Loucy (cell line): ENCODE measurements at regions not wholly inside any gene's neighbourhood (a gene's known extent, or its start where the extent isn't known, plus 50 kb on each side); places are given as distances from the start of the nearest gene placed in this dataset.

Source experiments
- H2AFZ ChIP-seq: fragments of 200-600 bp; sonication (generic); 2 replicates; pipeline ENCODE4 v1.6.0; 2016; ENCODE audit warnings: antibody characterized with exemption, mild to moderate bottlenecking, low read length, moderate library complexity
- H3F3A ChIP-seq: fragments of 200-600 bp; 2 replicates; pipeline ENCODE4 v1.6.0; 2016; ENCODE audit warnings: antibody characterized with exemption, low read depth, mild to moderate bottlenecking
- H3K27me3 ChIP-seq: fragments of 200-600 bp; sonication (generic); 2 replicates; pipeline ENCODE4 v1.6.1; 2014; ENCODE audit warnings: low read length, mild to moderate bottlenecking; ENCODE audit not compliant: insufficient read depth, poor library complexity, severe bottlenecking
- H3K36me3 ChIP-seq: fragments of 200-600 bp; sonication (generic); 2 replicates; pipeline ENCODE4 v1.6.1; 2016; ENCODE audit warnings: low read length; ENCODE audit not compliant: insufficient read depth
- H3K4me1 ChIP-seq: fragments of 200-600 bp; sonication (generic); 2 replicates; pipeline ENCODE4 v1.5.1; 2014; ENCODE audit warnings: low read length, mild to moderate bottlenecking; ENCODE audit not compliant: insufficient read depth, poor library complexity, severe bottlenecking
- H3K4me2 ChIP-seq: fragments of 200-600 bp; sonication (generic); 2 replicates; pipeline ENCODE4 v1.6.0; 2014; ENCODE audit warnings: antibody characterized with exemption, low read length, low read depth, mild to moderate bottlenecking; ENCODE audit not compliant: poor library complexity, severe bottlenecking
- H3K4me3 ChIP-seq: fragments of 200-600 bp; sonication (generic); 2 replicates; pipeline ENCODE4 v1.5.1; 2014; ENCODE audit warnings: low read length, mild to moderate bottlenecking, mixed read lengths; ENCODE audit not compliant: poor library complexity, severe bottlenecking
- H3K79me2 ChIP-seq: fragments of 200-600 bp; sonication (generic); 2 replicates; pipeline ENCODE4 v1.6.1; 2014; ENCODE audit warnings: low read length; ENCODE audit not compliant: insufficient read depth
- H3K9ac ChIP-seq: fragments of 200-600 bp; sonication (generic); 2 replicates; pipeline ENCODE4 v1.6.0; 2014; ENCODE audit warnings: mild to moderate bottlenecking, low read depth, low read length, moderate library complexity; ENCODE audit not compliant: poor library complexity, severe bottlenecking
- H3K9me2 ChIP-seq: fragments of 200-600 bp; sonication (generic); replicated peaks from 2 replicates; pipeline ENCODE4 v1.6.1; 2016; ENCODE audit warnings: low read depth, low read length, mixed read lengths
- H3K9me3 ChIP-seq: fragments of 200-600 bp; sonication (generic); 2 replicates; pipeline ENCODE4 v1.6.1; 2014; ENCODE audit warnings: mild to moderate bottlenecking, antibody characterized with exemption, low read length, low read depth; ENCODE audit not compliant: insufficient read depth
- H4K20me1 ChIP-seq: fragments of 200-600 bp; sonication (generic); 2 replicates; pipeline ENCODE4 v1.6.0; 2014; ENCODE audit warnings: antibody characterized with exemption, low read length, mild to moderate bottlenecking; ENCODE audit not compliant: insufficient read depth, poor library complexity, severe bottlenecking
- CTCF ChIP-seq: fragments of 200-600 bp; sonication (generic); conservative IDR thresholded peaks from 2 replicates; pipeline ENCODE4 v1.5.1; 2014; ENCODE audit warnings: mild to moderate bottlenecking, antibody characterized with exemption, low read length
- EZH2phosphoT487 ChIP-seq: fragments of 200-600 bp; IDR thresholded peaks from 2 replicates; pipeline ENCODE4 v1.6.1; 2018; ENCODE audit warnings: antibody characterized with exemption, mild to moderate bottlenecking, moderate library complexity, borderline replicate concordance

DNA sequence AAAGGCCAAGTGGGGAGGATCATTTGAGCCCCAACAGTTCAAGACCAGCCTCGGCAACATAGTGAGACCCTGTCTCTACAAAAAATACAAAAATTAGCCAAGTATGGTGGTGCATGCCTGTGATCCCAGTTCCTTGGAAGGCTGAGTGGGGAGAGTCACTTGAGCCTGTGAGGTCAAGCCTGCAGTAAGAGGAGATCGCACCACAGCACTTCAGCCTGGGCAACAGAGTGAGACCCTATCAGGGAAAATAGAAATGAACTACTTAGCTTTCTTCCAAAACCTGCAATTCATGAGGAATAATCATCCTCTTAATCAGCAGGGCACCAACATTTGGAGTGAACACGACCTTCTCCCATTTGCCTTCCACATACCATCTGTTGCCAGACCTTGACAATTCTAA is 96.1 kb downstream of the OR2K2 start:
- Histone ChIP-seq H3K27me3 (no peaks in the 10 kb centered on the region), H3K4me3 (no peak overlapping the region)

DNA sequence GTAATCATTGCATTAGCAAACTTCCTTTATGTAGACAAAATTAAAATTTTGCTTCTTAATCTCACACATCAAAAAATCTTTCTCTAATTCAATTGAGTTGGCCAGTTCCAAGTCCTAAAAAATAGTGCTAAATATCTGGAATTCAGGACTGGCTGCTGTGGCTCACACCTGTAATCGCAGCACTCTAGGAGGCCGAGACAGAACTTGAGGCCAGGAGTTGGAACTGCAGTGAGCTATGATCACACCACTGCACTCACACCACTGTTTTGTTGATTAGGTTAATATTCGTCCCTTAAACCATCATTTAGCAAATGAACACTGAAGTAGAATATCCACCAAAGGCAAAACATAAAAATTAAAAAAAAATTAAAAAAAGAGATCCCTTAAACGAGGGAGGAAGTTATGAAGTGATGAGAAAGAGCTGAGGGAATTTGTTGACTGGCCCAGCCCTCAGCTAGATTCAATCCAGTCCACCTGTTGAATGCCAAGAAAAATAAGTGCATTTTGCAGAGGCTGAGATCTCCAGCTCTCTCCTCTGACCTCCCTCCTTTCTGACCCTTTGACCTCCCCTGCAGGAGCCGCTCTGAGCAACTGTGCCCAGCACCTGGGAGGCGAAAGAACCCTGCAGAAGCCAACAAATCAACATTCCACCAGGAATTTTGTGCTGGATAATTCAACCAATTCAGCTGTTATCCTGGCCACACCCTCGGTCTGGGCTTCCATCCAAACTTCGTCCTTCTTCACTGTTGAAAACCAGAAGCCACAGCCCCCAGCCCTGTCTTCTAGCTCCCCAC is 96.8 kb downstream of the OR2K2 start:
- Histone ChIP-seq H3K9me2 (no peaks in the 10 kb centered on the region), H3K4me1 (no peaks in the 10 kb centered on the region), H2AFZ (no peak overlapping the region), H4K20me1 (no peaks in the 10 kb centered on the region), H3K4me3 (no peak overlapping the region), H3K9ac (no peak overlapping the region), H3K4me2 (no peak overlapping the region), H3K27me3 (no peaks in the 10 kb centered on the region), H3K36me3 (no peaks in the 10 kb centered on the region), H3F3A (no peaks in the 10 kb centered on the region), H3K79me2 (no peaks in the 10 kb centered on the region), H3K9me3 (no peaks in the 10 kb centered on the region)
- no peak for TF ChIP-seq CTCF
- TF ChIP-seq EZH2phosphoT487, result no peak

More for the DNA sequence above, 96.1 kb downstream of the OR2K2 start:
- Histone ChIP-seq H3K4me1 (no peaks in the 10 kb centered on the region), H2AFZ (no peak overlapping the region), H3K36me3 (no peaks in the 10 kb centered on the region), H3F3A (no peaks in the 10 kb centered on the region), H3K9me2 (no peaks in the 10 kb centered on the region), H3K9ac (no peak overlapping the region), H4K20me1 (no peaks in the 10 kb centered on the region), H3K9me3 (no peaks in the 10 kb centered on the region), H3K79me2 (no peaks in the 10 kb centered on the region), H3K4me2 (no peak overlapping the region)
- no peak for TF ChIP-seq EZH2phosphoT487

DNA sequence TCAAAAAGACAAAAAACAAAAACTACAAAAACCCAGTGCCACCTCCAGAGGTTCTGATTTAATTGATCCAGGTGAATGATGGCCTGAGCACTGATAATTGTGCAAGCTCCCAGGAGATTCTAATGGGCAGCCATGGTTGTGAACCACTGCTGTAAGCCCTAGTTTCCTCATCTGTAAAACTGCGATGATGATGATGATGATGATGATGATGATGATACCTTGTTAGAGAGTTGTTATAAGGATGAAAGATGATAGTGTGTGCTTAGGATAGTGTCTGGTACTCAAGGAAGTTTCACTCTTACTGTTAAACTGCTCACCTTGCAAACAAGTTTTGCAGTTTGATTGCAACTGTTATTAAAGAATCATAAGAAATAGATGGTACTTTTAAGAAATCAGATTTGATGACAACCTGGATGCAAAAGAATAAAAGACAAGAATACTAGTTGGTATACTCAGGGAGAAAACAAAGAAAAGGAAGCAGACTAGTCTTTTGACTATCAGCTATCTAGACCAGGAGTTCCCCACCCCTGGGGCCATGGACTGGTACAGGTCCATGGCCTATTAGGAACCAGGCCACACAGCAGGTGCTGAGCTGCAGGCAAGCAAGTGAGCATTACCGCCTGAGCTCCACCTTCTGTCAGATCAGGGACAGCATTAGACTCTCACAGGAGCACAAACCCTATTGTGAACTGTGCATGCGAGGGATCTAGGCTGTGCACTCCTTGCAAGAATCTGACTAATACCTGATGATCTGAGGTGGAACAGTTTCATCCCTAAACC is 98.0 kb downstream of the OR2K2 start:
- H3K36me3 ChIP-seq, result no peaks in the 10 kb centered on the region
- no peak overlapping the region for H3K4me3 ChIP-seq
- H2AFZ ChIP-seq, result no peak overlapping the region
- no peaks in the 10 kb centered on the region for H4K20me1 ChIP-seq
- no peaks in the 10 kb centered on the region for H3F3A ChIP-seq
- no peaks in the 10 kb centered on the region for H3K9me2 ChIP-seq
- H3K79me2 ChIP-seq, result no peaks in the 10 kb centered on the region
- no peaks in the 10 kb centered on the region for H3K27me3 ChIP-seq
- H3K4me2 ChIP-seq, result no peak overlapping the region
- H3K9me3 ChIP-seq, result no peaks in the 10 kb centered on the region
- no peak overlapping the region for H3K9ac ChIP-seq
- TF ChIP-seq EZH2phosphoT487 (no peak), CTCF (no peak)
- H3K4me1 ChIP-seq, result no peaks in the 10 kb centered on the region
